DMS53 (cell line): ENCODE measurements at regions not wholly inside any gene's neighbourhood (a gene's known extent, or its start where the extent isn't known, plus 50 kb on each side); places are given as distances from the start of the nearest gene placed in this dataset.

Experiments used
- DNase-seq: peaks from one replicate; lab custom pipeline; 2025; lab: John Stamatoyannopoulos, UW

GRCh38 chr17:17398188-17398942 lies 78.4 kb upstream of the MED9 start:
- DNase-seq, result no peak

GRCh38 chr17:17398943-17399926 lies 77.6 kb upstream of the MED9 start:
- DNase-seq, result no peak

GRCh38 chr17:17400070-17400469 lies 76.7 kb upstream of the MED9 start:
- no peak for DNase-seq

GRCh38 chr17:17400566-17401184 lies 76.1 kb upstream of the MED9 start:
- DNase-seq, result no peak

- peak; percentile 62 for DNase-seq
Measured at GRCh38 chr17:17401271-17401781, 75.5 kb upstream of the MED9 start.

GRCh38 chr17:17402558-17402957 lies 74.2 kb upstream of the MED9 start:
- peak; percentile 33 for DNase-seq

GRCh38 chr17:17403065-17403464 lies 73.7 kb upstream of the MED9 start:
- DNase-seq, result peak; percentile 42

- DNase-seq, result peak; percentile 58
Measured at GRCh38 chr17:17403899-17404576, 72.8 kb upstream of the MED9 start.

GRCh38 chr17:17405673-17406072 lies 71.1 kb upstream of the MED9 start:
- no peak for DNase-seq

- DNase-seq, result peak; percentile 63
Measured at GRCh38 chr17:17406225-17406624, 70.6 kb upstream of the MED9 start.

GRCh38 chr17:17408236-17408794 lies 68.5 kb upstream of the MED9 start:
- peak; percentile 15 for DNase-seq

GRCh38 chr17:17410357-17410756 lies 66.4 kb upstream of the MED9 start:
- no peak for DNase-seq

GRCh38 chr17:17411692-17412091 lies 65.1 kb upstream of the MED9 start:
- DNase-seq, result no peak

GRCh38 chr17:17412326-17412725 lies 64.5 kb upstream of the MED9 start:
- no peak for DNase-seq

- DNase-seq, result no peak
Measured at GRCh38 chr17:17413215-17413792, 63.5 kb upstream of the MED9 start.

- no peak for DNase-seq
Measured at GRCh38 chr17:17413821-17414220, 63.0 kb upstream of the MED9 start.

GRCh38 chr17:17414341-17414805 lies 62.4 kb upstream of the MED9 start:
- DNase-seq, result no peak

- DNase-seq, result no peak
Measured at GRCh38 chr17:17415006-17415405, 61.8 kb upstream of the MED9 start.

GRCh38 chr17:17416007-17416399 lies 60.8 kb upstream of the MED9 start:
- peak; percentile 95 for DNase-seq

- DNase-seq, result peak; percentile 97
Measured at GRCh38 chr17:17416400-17417360, 60.1 kb upstream of the MED9 start.
